GM12864 (cell line): ENCODE measurements at regions not wholly inside any gene's neighbourhood (a gene's known extent, or its start where the extent isn't known, plus 50 kb on each side); places are given as distances from the start of the nearest gene placed in this dataset.

ENCODE experiments used
- DNase-seq: peaks from one replicate; pipeline ENCODE4 v3.0.0-alpha.2; 2011; ENCODE audit warnings: low read depth
- H3K4me3 ChIP-seq: 2 replicates; pipeline ENCODE4 v1.5.1; 2011; ENCODE audit warnings: mild to moderate bottlenecking, low read depth, low read length, control low read depth
- TF ChIP-seq, protein P1 (sequence below): IDR thresholded peaks from 2 replicates; pipeline ENCODE4 v1.5.1; 2011; ENCODE audit warnings: low read depth, mild to moderate bottlenecking, moderate library complexity, low read length, control low read depth, inconsistent platforms; ENCODE audit errors: missing control alignments

DNA sequence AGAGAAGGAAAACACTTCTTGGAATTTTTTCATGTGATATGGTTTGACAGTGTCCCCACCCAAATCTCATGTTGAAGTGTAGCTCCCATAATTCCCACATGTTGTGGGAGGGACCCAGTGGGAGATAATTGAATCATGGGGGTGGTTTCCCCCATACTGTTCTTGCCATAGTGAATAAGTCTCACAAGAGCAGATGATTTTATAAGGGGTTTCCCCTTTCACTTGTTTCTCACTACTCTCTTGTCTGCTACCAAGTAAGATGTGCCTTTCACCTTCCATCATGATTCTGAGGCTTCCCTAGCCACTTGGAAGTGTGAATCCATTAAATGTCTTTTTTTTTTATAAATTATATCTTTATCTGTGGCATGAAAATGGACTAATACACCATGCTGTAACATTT lies 250.7 kb downstream of the LPIN1 start:
- no peak overlapping the region for H3K4me3 ChIP-seq
- DNase-seq, result no peak
- TF ChIP-seq, protein P1, sequence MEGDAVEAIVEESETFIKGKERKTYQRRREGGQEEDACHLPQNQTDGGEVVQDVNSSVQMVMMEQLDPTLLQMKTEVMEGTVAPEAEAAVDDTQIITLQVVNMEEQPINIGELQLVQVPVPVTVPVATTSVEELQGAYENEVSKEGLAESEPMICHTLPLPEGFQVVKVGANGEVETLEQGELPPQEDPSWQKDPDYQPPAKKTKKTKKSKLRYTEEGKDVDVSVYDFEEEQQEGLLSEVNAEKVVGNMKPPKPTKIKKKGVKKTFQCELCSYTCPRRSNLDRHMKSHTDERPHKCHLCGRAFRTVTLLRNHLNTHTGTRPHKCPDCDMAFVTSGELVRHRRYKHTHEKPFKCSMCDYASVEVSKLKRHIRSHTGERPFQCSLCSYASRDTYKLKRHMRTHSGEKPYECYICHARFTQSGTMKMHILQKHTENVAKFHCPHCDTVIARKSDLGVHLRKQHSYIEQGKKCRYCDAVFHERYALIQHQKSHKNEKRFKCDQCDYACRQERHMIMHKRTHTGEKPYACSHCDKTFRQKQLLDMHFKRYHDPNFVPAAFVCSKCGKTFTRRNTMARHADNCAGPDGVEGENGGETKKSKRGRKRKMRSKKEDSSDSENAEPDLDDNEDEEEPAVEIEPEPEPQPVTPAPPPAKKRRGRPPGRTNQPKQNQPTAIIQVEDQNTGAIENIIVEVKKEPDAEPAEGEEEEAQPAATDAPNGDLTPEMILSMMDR, result no peak

DNA sequence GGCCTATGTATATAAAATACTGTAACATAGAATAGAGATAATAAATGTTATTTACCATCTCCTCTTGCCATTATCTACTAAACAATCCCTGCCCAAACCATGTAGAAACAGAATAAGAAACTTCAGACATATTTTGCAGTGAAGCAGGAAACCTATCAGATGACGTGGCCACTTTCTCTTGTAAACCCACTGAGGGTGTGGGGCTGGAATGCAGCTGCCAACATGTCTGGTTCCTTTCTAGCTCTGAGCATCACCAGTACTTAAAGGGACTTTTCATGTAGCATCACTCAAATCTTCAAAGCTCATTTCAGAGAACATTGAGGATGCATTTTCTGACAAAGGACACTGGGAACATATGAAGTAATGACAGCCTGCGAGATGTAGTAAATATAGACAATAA lies 251.8 kb downstream of the LPIN1 start:
- DNase-seq, result peak; percentile 44
- H3K4me3 ChIP-seq, result no peak overlapping the region
- TF ChIP-seq, protein P1, result no peak

DNA sequence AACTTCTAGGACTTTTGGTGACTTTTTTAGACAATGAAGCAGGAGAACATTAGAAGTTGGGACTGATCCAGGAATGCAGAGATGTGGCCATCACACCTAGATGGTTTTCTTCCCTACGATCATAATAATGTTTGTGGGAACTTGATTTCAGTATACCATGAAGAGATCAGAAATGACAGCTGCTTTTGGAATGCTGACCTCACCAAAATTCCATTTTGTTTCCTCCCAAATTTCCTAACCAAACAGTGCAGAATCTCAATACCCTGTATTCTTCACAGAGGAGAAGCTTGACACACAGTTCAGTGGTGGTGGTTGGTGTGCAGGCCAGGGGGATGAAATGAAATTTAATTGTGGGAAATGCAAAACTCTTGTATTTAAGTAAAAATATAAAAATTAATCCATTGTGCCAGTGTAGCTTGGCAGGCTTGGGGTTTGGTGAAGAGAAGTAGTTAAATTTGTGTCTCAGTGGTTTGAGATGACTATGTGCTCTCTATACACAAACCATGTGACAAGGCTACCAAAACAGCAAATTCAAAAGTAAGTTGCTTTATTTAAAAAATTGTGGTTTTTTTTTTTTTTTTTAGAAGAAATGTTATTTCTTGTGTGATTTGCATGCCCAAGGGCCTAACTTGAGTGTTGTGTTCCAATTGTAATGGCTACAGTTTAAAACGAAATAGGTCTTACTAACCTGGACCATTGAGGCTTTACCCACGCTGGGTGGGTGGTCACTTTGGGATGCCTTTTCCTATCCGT lies 252.4 kb downstream of the LPIN1 start:
- no peak for DNase-seq
- TF ChIP-seq, protein P1, result no peak
- no peak overlapping the region for H3K4me3 ChIP-seq

DNA sequence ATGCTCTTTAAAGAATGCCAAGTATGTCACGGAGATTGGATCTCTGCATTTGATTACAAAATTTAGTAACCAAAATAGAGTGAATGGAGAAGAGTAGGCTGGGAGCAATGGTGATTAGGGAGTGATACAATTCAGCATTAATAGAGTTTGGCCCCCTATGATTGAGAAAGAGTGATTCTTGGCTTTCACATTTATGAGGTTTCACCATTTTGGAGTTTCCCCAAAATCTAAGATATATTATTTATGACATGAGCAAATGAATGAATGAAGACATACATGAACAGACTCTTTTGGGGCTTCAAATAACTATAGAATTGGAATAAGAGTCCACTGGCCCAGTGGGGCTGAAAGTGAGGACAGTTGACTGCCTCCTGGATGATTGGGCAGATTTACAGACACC lies 255.2 kb downstream of the LPIN1 start:
- no peak overlapping the region for H3K4me3 ChIP-seq
- no peak for DNase-seq
- TF ChIP-seq, protein P1, result no peak

DNA sequence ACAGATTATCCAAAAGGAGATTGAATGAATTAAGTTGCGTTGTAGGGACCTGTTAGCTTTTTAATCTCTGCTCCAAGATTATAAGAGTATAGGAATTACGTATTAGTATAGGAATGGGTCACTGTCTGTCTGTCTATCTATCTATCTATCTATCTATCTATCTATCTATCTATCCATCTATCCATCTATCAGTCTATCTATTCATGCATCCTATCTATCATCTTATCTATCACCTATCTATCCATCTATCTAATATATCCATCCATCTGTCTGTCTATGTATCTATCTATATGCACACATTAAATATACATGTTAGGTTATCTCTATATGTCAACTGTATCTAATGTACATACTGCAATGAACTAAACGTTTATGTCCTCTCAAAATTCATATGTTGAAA lies 255.8 kb downstream of the LPIN1 start:
- TF ChIP-seq, protein P1, result no peak
- DNase-seq, result no peak

DNA sequence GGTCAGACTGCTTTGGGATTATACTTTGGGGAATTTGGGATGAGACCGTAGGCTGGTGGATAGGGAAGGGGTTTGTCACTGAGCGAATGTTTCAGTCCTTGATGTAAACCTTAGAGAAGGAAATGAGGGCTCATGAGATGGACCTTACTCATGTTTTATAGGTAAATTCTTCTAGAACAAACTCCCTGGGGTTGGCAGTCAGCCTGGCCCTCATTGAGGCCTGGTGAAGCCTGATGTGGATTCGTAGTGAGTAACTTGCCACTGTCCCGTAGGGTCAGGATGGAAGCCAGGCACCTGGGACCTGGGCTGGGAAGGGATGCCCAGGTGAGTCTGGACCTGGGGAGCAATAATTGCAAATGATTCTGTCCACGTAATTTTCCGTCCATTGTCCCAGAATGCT lies 258.3 kb downstream of the LPIN1 start:
- no peak overlapping the region for H3K4me3 ChIP-seq
- no peak for DNase-seq
- TF ChIP-seq, protein P1, result no peak

More for the DNA sequence above, 255.8 kb downstream of the LPIN1 start:
- no peak overlapping the region for H3K4me3 ChIP-seq
